NCI-H82 treated with DMSO at 0.1 percent for 48 hours (cell line): ENCODE measurements at regions not wholly inside any gene's neighbourhood (a gene's known extent, or its start where the extent isn't known, plus 50 kb on each side); places are given as distances from the start of the nearest gene placed in this dataset.

Experiments
- DNase-seq: peaks from one replicate; lab custom pipeline; 2025; ENCODE audit not compliant: unreplicated experiment; lab: John Stamatoyannopoulos, UW

DNA sequence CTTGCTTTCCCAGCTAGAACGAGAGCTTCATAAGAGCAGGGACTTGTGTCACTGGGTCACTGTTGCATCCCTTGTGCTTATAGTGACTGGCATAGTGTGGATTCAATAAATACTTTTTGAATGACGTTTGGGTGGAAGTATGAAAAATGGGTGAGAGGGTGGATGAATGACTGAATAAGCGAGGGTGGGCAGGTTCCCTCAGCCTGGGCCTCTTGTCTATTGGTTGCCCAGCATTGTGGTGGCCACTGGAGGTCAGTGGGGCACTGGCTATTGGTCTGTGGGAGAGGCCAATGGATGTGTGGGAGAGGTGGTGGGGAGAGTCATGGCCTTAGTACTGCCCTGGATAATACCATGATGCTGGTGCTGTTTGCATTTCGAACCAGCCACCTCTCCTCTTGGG lies 93.8 kb upstream of the SKOR2 start:
- DNase-seq: no peak

DNA sequence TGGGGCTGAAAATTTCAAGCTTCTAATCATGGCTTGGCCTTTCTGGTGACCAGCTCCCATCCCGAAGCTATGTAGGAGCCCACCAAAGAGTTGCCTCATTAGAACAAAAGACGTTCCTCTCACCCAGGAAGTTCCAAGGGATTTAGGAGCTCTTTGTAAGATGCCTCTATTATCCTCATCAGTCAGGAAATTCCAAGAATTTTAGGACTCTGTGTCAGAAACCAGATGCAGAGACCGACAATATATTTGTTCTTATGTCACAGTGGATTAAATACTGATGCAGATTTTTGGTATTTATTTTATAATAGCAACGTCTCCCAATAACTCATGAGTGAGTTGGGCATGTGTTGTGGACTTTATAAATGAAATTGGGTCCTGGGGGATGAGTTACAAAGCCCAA lies 91.8 kb upstream of the SKOR2 start:
- DNase-seq: no peak

GRCh38 chr18:47342566-47342965 lies 91.1 kb upstream of the SKOR2 start:
- no peak for DNase-seq

- no peak for DNase-seq
Measured at GRCh38 chr18:47341678-47342077, 90.2 kb upstream of the SKOR2 start.

GRCh38 chr18:47334966-47335365 lies 83.5 kb upstream of the SKOR2 start:
- DNase-seq: no peak

DNA sequence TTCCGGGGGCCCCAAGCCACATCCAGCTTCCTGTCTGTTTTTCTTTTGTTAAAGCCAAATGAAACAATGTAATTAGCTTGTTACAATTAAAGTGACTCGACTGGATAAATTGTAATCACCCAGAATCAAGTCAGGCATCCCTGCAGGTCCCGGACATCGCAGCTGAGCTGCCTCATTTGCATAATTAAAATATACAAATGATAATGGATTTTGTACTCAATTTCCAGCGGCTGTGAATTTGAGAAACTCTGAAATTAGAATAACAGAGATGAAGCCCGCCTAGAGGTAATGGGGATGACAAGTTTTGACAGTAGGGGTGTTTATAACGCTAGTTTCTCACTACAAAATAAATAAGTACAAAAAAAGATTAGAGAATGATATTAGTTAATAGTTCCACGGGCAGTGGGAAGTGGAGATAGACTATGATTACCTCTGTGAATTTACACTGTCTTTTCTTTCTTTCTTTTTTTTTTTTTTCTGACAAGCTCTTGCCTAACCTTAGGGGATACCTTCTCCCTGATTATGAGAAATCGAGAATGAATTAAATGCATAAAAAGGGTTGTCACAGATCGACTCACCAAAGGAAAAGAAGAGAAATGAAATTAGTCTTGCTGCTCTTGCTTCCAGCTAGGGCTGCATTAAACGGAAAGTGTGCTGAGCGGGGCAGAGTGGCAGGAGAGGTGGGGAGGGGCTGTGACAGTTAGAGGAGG lies 82.6 kb upstream of the SKOR2 start:
- DNase-seq: no peak

- DNase-seq: no peak
Measured at GRCh38 chr18:47331641-47332040, 80.2 kb upstream of the SKOR2 start.

GRCh38 chr18:47331026-47331425 lies 79.6 kb upstream of the SKOR2 start:
- DNase-seq: no peak

GRCh38 chr18:47323158-47323557 lies 71.7 kb upstream of the SKOR2 start:
- no peak for DNase-seq

DNA sequence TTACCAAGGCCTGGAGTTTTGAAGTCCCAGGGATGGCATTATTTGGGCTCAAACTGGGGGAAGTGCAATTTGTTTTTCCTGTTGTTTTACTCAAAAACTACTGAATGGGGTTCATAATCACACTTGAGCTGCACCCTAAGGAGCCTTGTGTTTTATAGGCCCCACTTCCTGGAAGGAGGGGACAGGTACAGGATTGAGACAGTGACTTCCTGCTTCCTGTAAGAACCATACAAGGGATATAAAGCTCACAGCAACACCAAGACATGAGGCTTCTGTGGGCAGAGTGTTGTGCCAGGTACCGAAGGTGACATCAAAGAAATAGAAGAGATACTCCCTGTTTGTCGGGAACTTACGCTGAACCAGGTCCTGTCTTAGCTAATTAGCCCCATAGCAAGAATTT lies 70.4 kb upstream of the SKOR2 start:
- no peak for DNase-seq

- no peak for DNase-seq
Measured at GRCh38 chr18:47317824-47318508, 66.5 kb upstream of the SKOR2 start.

DNA sequence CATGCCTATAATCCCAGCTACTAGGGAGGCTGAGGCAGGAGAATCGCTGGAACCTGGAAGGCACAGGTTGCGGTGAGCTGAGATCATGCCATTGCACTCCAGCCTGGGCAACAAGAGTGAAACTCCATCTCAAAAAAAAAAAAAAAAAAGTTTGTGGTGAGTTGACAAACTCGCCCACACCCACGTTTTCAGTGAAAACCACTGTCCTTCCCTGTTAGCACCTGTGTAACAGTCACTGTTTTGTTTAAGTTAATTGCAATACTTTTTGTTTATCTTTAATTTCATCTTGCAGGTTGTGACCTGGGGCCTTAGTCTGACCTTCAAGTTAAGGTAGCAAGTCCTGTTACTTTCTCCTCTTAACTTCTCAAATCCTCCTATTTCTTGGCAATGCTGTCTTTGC lies 65.5 kb upstream of the SKOR2 start:
- DNase-seq: no peak

DNA sequence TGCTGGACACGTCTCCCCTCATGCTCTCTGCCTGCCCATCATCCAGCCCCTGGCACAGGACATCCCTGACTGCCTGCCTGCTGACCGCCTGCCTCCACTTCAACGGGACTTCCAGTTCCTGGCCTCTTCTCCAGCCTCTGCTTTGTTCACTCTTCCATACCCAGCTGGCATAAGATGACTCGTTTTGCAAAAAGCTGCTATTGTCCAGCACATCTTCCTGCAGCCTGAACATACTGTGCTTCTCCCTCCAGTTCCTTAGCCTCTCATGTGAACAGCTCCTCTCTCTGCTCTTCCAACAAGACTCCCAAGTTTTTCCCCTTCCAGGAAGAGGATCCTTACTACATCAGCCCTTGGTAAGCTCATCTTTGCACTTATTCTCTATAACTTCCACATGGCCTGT lies 62.4 kb upstream of the SKOR2 start:
- DNase-seq: no peak

DNA sequence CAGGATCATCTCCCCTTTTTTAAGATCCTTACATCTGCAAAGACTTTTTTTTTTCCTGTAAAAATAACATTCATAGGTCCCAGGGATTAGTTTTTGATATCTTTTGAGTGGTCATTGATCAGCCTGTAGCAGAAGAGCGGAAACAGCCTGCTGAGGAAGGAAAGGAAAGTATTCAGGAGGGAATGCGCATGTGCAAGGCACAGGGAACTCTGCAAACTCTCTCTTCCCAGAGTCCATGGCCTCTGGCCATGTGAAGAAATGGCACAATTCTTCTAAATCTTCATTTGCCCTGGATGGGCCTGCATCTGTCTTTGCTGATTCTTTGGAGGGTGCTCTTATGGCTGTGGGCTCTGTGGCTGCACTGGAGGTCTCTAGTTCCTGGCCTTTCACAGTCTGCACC lies 60.1 kb upstream of the SKOR2 start:
- no peak for DNase-seq
